Heart left ventricle (tissue), 16 donors: ENCODE measurements at regions not wholly inside any gene's neighbourhood (a gene's known extent, or its start where the extent isn't known, plus 50 kb on each side); places are given as distances from the start of the nearest gene placed in this dataset.

Source experiments
- ATAC-seq, 4 donors: fragments of 200-7000 bp; cut with Tn5 transposase; one replicate each; pipeline ENCODE4 v1.9.1; 2020 to 2022; ENCODE audit warnings: moderate library complexity in 4 of 4, mild to moderate bottlenecking in 3 of 4, moderate number of reproducible peaks in 1 of 4
- DNase-seq, 5 donors: peaks; one replicate each; pipeline ENCODE4 v3.0.0-alpha.2; 2020
- H3K27ac ChIP-seq, 12 donors: fragments of 200-600 bp; sonication (generic) in 4 of 12; one replicate each; pipeline versions ENCODE4 v1.5.0 to v1.8.0; 2016 to 2022; ENCODE audit warnings: mild to moderate bottlenecking in 2 of 12
- H3K27me3 ChIP-seq, 9 donors: fragments of 200-600 bp; sonication (generic) in 2 of 9; one replicate each; pipeline versions ENCODE4 v1.5.1 to v1.8.0; 2016 to 2022; ENCODE audit warnings: mild to moderate bottlenecking in 3 of 9
- H3K36me3 ChIP-seq, 9 donors: fragments of 200-600 bp; sonication (generic) in 2 of 9; one replicate each; pipeline versions ENCODE4 v1.5.0 to v1.8.0; 2018 to 2022; ENCODE audit warnings: mild to moderate bottlenecking in 2 of 9
- H3K4me1 ChIP-seq, 12 donors: fragments of 200-600 bp; sonication (generic) in 4 of 12; one replicate each; pipeline versions ENCODE4 v1.5.0 to v1.8.0; 2016 to 2022; ENCODE audit warnings: mild to moderate bottlenecking in 3 of 12
- H3K4me3 ChIP-seq, 12 donors: fragments of 200-600 bp; sonication (generic) in 4 of 12; one replicate each; pipeline versions ENCODE4 v1.5.0 to v1.8.0; 2017 to 2022; ENCODE audit warnings: mild to moderate bottlenecking in 9 of 12, moderate library complexity in 4 of 12
- H3K9me3 ChIP-seq, 12 donors: fragments of 200-600 bp; sonication (generic) in 4 of 12; one replicate each; pipeline versions ENCODE4 v1.5.0 to v1.8.0; 2016 to 2022; ENCODE audit warnings: mild to moderate bottlenecking in 1 of 12
- CTCF ChIP-seq, 12 donors: fragments of 200-600 bp; sonication (generic) in 4 of 12; IDR thresholded peaks; one replicate each; pipeline versions ENCODE4 v1.5.0 to v1.8.0; 2018 to 2022; ENCODE audit warnings: antibody characterized with exemption in 12 of 12, mild to moderate bottlenecking in 5 of 12
- POLR2A ChIP-seq, 2 donors: fragments of 450-650 bp; IDR thresholded peaks; one replicate each; pipeline ENCODE4 v1.6.1; 2017; ENCODE audit warnings: antibody characterized with exemption in 2 of 2, mild to moderate bottlenecking in 2 of 2, moderate library complexity in 2 of 2
- WGBS, 4 donors: extraction: QIAGEN DNeasy Blood & Tissue Kit in 2 of 4; methylation state at CpG; one replicate each; pipeline versions ENCODE4 v1.1.5 to v1.1.7; 2013 to 2018; 5-methylcytosine and 5-hydroxymethylcytosine counted together
- intact Hi-C, 10 donors: fragments of 100-400 bp; cut with DNase I; formaldehyde crosslinking; loops; one replicate each; pipeline versions ENCODE4 v1.11.1 to v1.14.2; 2022
- donor health status: ischemic (EF 13 %, LVEDD 7.1; RV severe dilation, severe dysfunction).
- donor health status: healthy with polysubstance abuse.
- donor health status: DM: no; HTN: yes; CAD: no.
- donor health status: DM: no; HTN: no; CAD: no.
- donor health status: ischemic (EF 25% LVEDD 6.9; RV normal size, moderate dysfunction).
- donor health status: ischemic (EF 25% LVEDD 5.7; RV mildly dilated, moderate dysfunction).
- donor health status: healthy.
- donor health status: DM: yes; HTN: yes; CAD: no.
- donor health status: ischemic (EF 35%, LVEDD 5.7; RV mildly dilated, moderate dysfunction).
- donor health status: nonischemic (EF 11% LVEDD 7.7; RV severe dilation, severe dysfunction).
- donor health status: DM: yes; HTN: yes; CAD: no.
- donor health status: PGD.
- donor health status: ischemic (EF 29% LVEDD 5.4; RV normal size, mild dysfunction).
- donor health status: nonischemic (EF 23%, LVEDD 6.1; RV moderate dilation, normal function).

- DNase-seq (no peak), ATAC-seq (no peak)
- Histone ChIP-seq H3K4me3 (no peak overlapping the region), H3K27ac (no peak overlapping the region), H3K36me3 (no peaks in the 10 kb centered on the region), H3K27me3 (peaks cover 0 to 10% (median 0%) of the 10 kb centered on the region in 9 donors), H3K9me3 (no peaks in the 10 kb centered on the region), H3K4me1 (no peaks in the 10 kb centered on the region)
- TF ChIP-seq CTCF (IDR thresholded peaks at IDR 0.05) (no peak), POLR2A (IDR thresholded peaks at IDR 0.05) (no peak)
- 71 to 75% (median 74%) methylated on average over 5 to 6 of the region's 6 CpGs for whole genome bisulfite sequencing, 4 donors
- intact Hi-C loops, result no loop called here
Measured at GRCh38 chr14:97850886-97851285, 1053.7 kb downstream of the VRK1 start.

- DNase-seq (no peak), ATAC-seq (no peak)
- no peaks in the 10 kb centered on the region for H3K9me3 ChIP-seq
- TF ChIP-seq CTCF (IDR thresholded peaks at IDR 0.05), result no peak
- no peak for TF ChIP-seq POLR2A (IDR thresholded peaks at IDR 0.05)
- 63 to 71% (median 70%) methylated on average over 15 of the region's 15 CpGs for WGBS, 4 donors
- H3K4me1 ChIP-seq, result no peaks in the 10 kb centered on the region
- no peak overlapping the region for H3K27ac ChIP-seq
- intact Hi-C loops, result no loop called here
- no peaks in the 10 kb centered on the region for H3K36me3 ChIP-seq
- H3K27me3 ChIP-seq, result peaks cover 0 to 10% (median 0%) of the 10 kb centered on the region in 9 donors
- no peak overlapping the region for H3K4me3 ChIP-seq
Measured at GRCh38 chr14:97851428-97851995, 1054.3 kb downstream of the VRK1 start.

GRCh38 chr14:97854918-97855317 lies 1057.7 kb downstream of the VRK1 start:
- no peaks in the 10 kb centered on the region for H3K36me3 ChIP-seq
- intact Hi-C loops, result no loop called here
- H3K9me3 ChIP-seq, result no peaks in the 10 kb centered on the region
- no peak for TF ChIP-seq POLR2A (IDR thresholded peaks at IDR 0.05)
- no peak for TF ChIP-seq CTCF (IDR thresholded peaks at IDR 0.05)
- H3K4me3 ChIP-seq, result no peak overlapping the region
- DNase-seq (no peak), ATAC-seq (no peak)
- peaks cover 0 to 10% (median 0%) of the 10 kb centered on the region in 9 donors for H3K27me3 ChIP-seq
- WGBS, 4 donors, result 54 to 61% (median 56%) methylated on average over 9 of the region's 9 CpGs
- H3K27ac ChIP-seq, result no peak overlapping the region
- H3K4me1 ChIP-seq, result no peaks in the 10 kb centered on the region

GRCh38 chr14:97866195-97866594 lies 1069.0 kb downstream of the VRK1 start:
- Histone ChIP-seq H3K4me1 (no peaks in the 10 kb centered on the region), H3K36me3 (no peaks in the 10 kb centered on the region), H3K27ac (no peak overlapping the region), H3K27me3 (no peaks in the 10 kb centered on the region), H3K4me3 (no peak overlapping the region), H3K9me3 (no peaks in the 10 kb centered on the region)
- no peak for TF ChIP-seq CTCF (IDR thresholded peaks at IDR 0.05)
- ATAC-seq, result no peak
- DNase-seq, result no peak
- 47 to 61% (median 60%) methylated on average over 2 of the region's 2 CpGs for WGBS, 4 donors
- intact Hi-C loops, result no loop called here
